K562 (cell line): ENCODE measurements at regions not wholly inside any gene's neighbourhood (a gene's known extent, or its start where the extent isn't known, plus 50 kb on each side); places are given as distances from the start of the nearest gene placed in this dataset.

Source experiments
- ATAC-seq: fragments of 200-7000 bp; cut with Tn5 transposase; 3 replicates; pipeline ENCODE4 v1.9.1; 2020; ENCODE audit warnings: moderate library complexity
- BruUV-seq: library from RNA; stranded (reverse); fragments of 400-500 nt; replicated peaks from 2 replicates; lab custom pipeline; 2021; lab: Mats Ljungman, UMichigan
- CTCF ChIA-PET: fragments of 300-600 bp; formaldehyde crosslinking; extraction: SDS; loops from one replicate; lab custom pipeline; 2021; ENCODE audit warnings: low intra/inter-chr PET ratio; lab: Yijun Ruan, JAX
- POLR2A ChIA-PET: fragments of 300-600, 350-650 bp; sonication (Branson Sonifier 250); formaldehyde crosslinking; extraction: SDS; loops from one replicate; lab custom pipeline; 2021; ENCODE audit warnings: antibody characterized with exemption, inconsistent platforms; lab: Yijun Ruan, JAX
- DNase-seq, 4 experiments: peaks; one replicate each; pipeline versions ENCODE4 v3.0.0 to v3.0.0-alpha.2; 2011 to 2018; ENCODE audit warnings: low spot score in 3 of 4, mixed read lengths in 3 of 4; ENCODE audit errors: extremely low read depth in 1 of 4
- FAIRE-seq: peaks from 2 replicates; lab custom pipeline; 2011; peaks lifted over from hg19 to GRCh38; lab: Jason Lieb, UNC
- H2AFZ ChIP-seq: 2 replicates; pipeline ENCODE4 v1.6.0; 2011; ENCODE audit warnings: low read depth, low read length, control low read depth, inconsistent platforms
- H3K27ac ChIP-seq: fragments of 200-600 bp; 3 replicates; pipeline ENCODE4 v1.8.0; 2011; ENCODE audit warnings: low read depth, mild to moderate bottlenecking, control low read depth, inconsistent platforms, low read length, moderate library complexity, mixed read lengths; ENCODE audit errors: extremely low read depth
- H3K27me3 ChIP-seq, 2 experiments: fragments of 300-600 bp in 1 of 2; 2 replicates in 1 of 2; 3 replicates in 1 of 2; pipeline versions ENCODE4 v1.6.0 to v1.8.0; 2011; ENCODE audit warnings: inconsistent platforms in 2 of 2, low read length in 2 of 2, mild to moderate bottlenecking in 1 of 2, mixed read lengths in 1 of 2, moderate library complexity in 1 of 2; ENCODE audit not compliant: control insufficient read depth in 2 of 2, insufficient read depth in 2 of 2
- H3K36me3 ChIP-seq: fragments of 300-600 bp; 3 replicates; pipeline ENCODE4 v1.8.0; 2011; ENCODE audit warnings: mild to moderate bottlenecking, low read length, inconsistent platforms; ENCODE audit not compliant: control insufficient read depth, insufficient read depth
- H3K4me1 ChIP-seq, 2 experiments: fragments of 200-600 bp in 1 of 2; replicated peaks in 1 of 2; 2 replicates in 1 of 2; 3 replicates in 1 of 2; pipeline versions ENCODE4 v1.5.1 to v1.8.0; 2011; ENCODE audit warnings: inconsistent platforms in 2 of 2, low read length in 2 of 2, mild to moderate bottlenecking in 1 of 2, mixed read lengths in 1 of 2, moderate library complexity in 1 of 2; ENCODE audit not compliant: control insufficient read depth in 2 of 2, insufficient read depth in 2 of 2
- H3K4me2 ChIP-seq: 2 replicates; pipeline ENCODE4 v1.6.1; 2011; ENCODE audit warnings: low read length, control low read depth, inconsistent platforms, mixed read lengths; ENCODE audit not compliant: insufficient read depth
- H3K4me3 ChIP-seq: fragments of 200-600 bp; sonication (generic), shearing (Covaris generic); 2 replicates; pipeline ENCODE4 v1.5.1; 2016; ENCODE audit warnings: control low read depth, inconsistent platforms
- H3K79me2 ChIP-seq: fragments of 200-600 bp; 3 replicates; pipeline ENCODE4 v1.8.0; 2011; ENCODE audit warnings: low read length, inconsistent platforms; ENCODE audit not compliant: control insufficient read depth, insufficient read depth
- H3K9ac ChIP-seq, 2 experiments: 2 replicates each; pipeline versions ENCODE4 v1.6.0 to v1.6.1; 2011; ENCODE audit warnings: low read depth in 2 of 2, low read length in 2 of 2, control low read depth in 1 of 2, inconsistent platforms in 1 of 2, mild to moderate bottlenecking in 1 of 2, mixed read lengths in 1 of 2; ENCODE audit not compliant: insufficient read depth in 1 of 2
- H3K9me1 ChIP-seq: one replicate; pipeline ENCODE4 v1.6.0; 2011; ENCODE audit warnings: inconsistent platforms, mild to moderate bottlenecking, low read length, moderate library complexity; ENCODE audit not compliant: control insufficient read depth, insufficient read depth
- H3K9me3 ChIP-seq: replicated peaks from 2 replicates; pipeline ENCODE4 v1.5.1; 2011; ENCODE audit warnings: low read depth, low read length, inconsistent platforms; ENCODE audit not compliant: control insufficient read depth, insufficient read depth
- H4K20me1 ChIP-seq: replicated peaks from 2 replicates; pipeline ENCODE4 v1.6.1; 2011; ENCODE audit warnings: low read length, inconsistent platforms, mixed read lengths; ENCODE audit not compliant: control insufficient read depth, insufficient read depth
- CSDE1 ChIP-seq, 2 experiments: fragments of 450-650 bp; IDR thresholded peaks; 2 replicates each; pipeline ENCODE4 v1.6.1; 2016; ENCODE audit warnings: mild to moderate bottlenecking in 1 of 2
- DDX20 ChIP-seq: fragments of 450-650 bp; IDR thresholded peaks from 2 replicates; pipeline ENCODE4 v1.6.1; 2016; ENCODE audit warnings: missing genetic modification characterization, low read depth, mild to moderate bottlenecking, missing compliant biosample characterization, moderate library complexity
- EP300 ChIP-seq: IDR thresholded peaks from 2 replicates; pipeline ENCODE4 v1.6.1; 2012; ENCODE audit warnings: low read length, improper control_type of control experiment
- EWSR1 ChIP-seq: fragments of 450-650 bp; IDR thresholded peaks from 2 replicates; pipeline ENCODE4 v1.6.1; 2018; ENCODE audit warnings: borderline replicate concordance, mild to moderate bottlenecking, low read depth, moderate library complexity; ENCODE audit not compliant: partially characterized antibody
- FOXJ2 ChIP-seq: fragments of 200-800 bp; sonication (Bioruptor generic); IDR thresholded peaks from 2 replicates; pipeline ENCODE4 v1.6.1; 2016; ENCODE audit warnings: missing genetic modification characterization, missing compliant biosample characterization
- RBBP5 ChIP-seq: fragments of 200-600 bp; sonication (generic); IDR thresholded peaks from 2 replicates; pipeline ENCODE4 v1.6.1; 2012; ENCODE audit warnings: borderline replicate concordance, mild to moderate bottlenecking, low read length, control low read depth, inconsistent platforms; ENCODE audit not compliant: insufficient read depth, poor library complexity, severe bottlenecking
- RBM15 ChIP-seq: fragments of 200-400 bp; formaldehyde crosslinking; IDR thresholded peaks from 2 replicates; pipeline ENCODE4 v1.6.1; 2018; ENCODE audit warnings: mild to moderate bottlenecking, low read length, moderate library complexity; ENCODE audit not compliant: insufficient read depth
- RUNX1 ChIP-seq: sonication (generic); IDR thresholded peaks from 2 replicates; pipeline ENCODE4 v1.6.1; 2016; ENCODE audit warnings: antibody characterized with exemption, low read depth
- SIX5 ChIP-seq, 2 experiments: IDR thresholded peaks; 2 replicates each; pipeline ENCODE4 v1.6.1; 2011; ENCODE audit warnings: low read length in 2 of 2, borderline replicate concordance in 1 of 2, low read depth in 1 of 2, mild to moderate bottlenecking in 1 of 2, moderate library complexity in 1 of 2; ENCODE audit not compliant: insufficient read depth in 1 of 2
- SMAD2 ChIP-seq: fragments of 150-350 bp; IDR thresholded peaks from 2 replicates; pipeline ENCODE4 v1.6.1; 2014; ENCODE audit warnings: low read depth, mild to moderate bottlenecking, low read length
- SRSF1 ChIP-seq: fragments of 200-400 bp; formaldehyde crosslinking; IDR thresholded peaks from 2 replicates; pipeline ENCODE4 v1.6.1; 2017; ENCODE audit warnings: mild to moderate bottlenecking, low read depth, low read length, moderate library complexity
- TSHZ1 ChIP-seq: fragments of 250-450 bp; sonication (Bioruptor Pico); IDR thresholded peaks from 2 replicates; pipeline ENCODE4 v1.4.0; 2020; ENCODE audit warnings: mild to moderate bottlenecking, moderate library complexity
- ZFPM2 ChIP-seq: fragments of 250-450 bp; sonication (Bioruptor Pico); IDR thresholded peaks from 2 replicates; pipeline ENCODE4 v1.5.1; 2022; ENCODE audit warnings: mild to moderate bottlenecking
- ZNF143 ChIP-seq: sonication (generic); formaldehyde crosslinking; IDR thresholded peaks from 2 replicates; pipeline ENCODE4 v1.9.0; 2022; ENCODE audit warnings: mild to moderate bottlenecking, missing genetic modification reagents
- ZNF57 ChIP-seq: fragments of 450-650 bp; formaldehyde crosslinking; IDR thresholded peaks from 2 replicates; pipeline ENCODE4 v1.4.0; 2020; ENCODE audit warnings: mild to moderate bottlenecking, moderate library complexity
- ZNF583 ChIP-seq: fragments of 250-450 bp; sonication (Bioruptor Pico); IDR thresholded peaks from 2 replicates; pipeline ENCODE4 v1.4.0; 2020
- ZNF639 ChIP-seq, 2 experiments: fragments of 200-800 bp in 1 of 2; sonication (Bioruptor generic) in 1 of 2; sonication (generic) in 1 of 2; formaldehyde crosslinking in 1 of 2; IDR thresholded peaks in 1 of 2; conservative IDR thresholded peaks in 1 of 2; 2 replicates each; pipeline versions ENCODE4 v1.5.0 to v1.6.1; 2016 to 2020; ENCODE audit warnings: missing compliant biosample characterization in 1 of 2, missing genetic modification characterization in 1 of 2, missing genetic modification reagents in 1 of 2
- WGBS: fragments of 100-300 bp; shearing (Covaris generic); methylation state at CpG from one replicate; pipeline ENCODE4 v1.1.6; 2016; ENCODE audit warnings: low coverage, mixed read lengths; ENCODE audit not compliant: insufficient coverage; ENCODE audit errors: missing lambda C conversion rate; 5-methylcytosine and 5-hydroxymethylcytosine counted together
- in situ Hi-C: fragments of 300-500 bp; cut with MboI; formaldehyde crosslinking; loops from 4 replicates; pipeline ENCODE4 v1.15.0; 2018; ENCODE audit warnings: inconsistent platforms, mixed read lengths
- intact Hi-C: fragments of 100-400 bp; cut with micrococcal nuclease; formaldehyde crosslinking; loops from 2 replicates; pipeline ENCODE4 v1.14.2; 2022

DNA sequence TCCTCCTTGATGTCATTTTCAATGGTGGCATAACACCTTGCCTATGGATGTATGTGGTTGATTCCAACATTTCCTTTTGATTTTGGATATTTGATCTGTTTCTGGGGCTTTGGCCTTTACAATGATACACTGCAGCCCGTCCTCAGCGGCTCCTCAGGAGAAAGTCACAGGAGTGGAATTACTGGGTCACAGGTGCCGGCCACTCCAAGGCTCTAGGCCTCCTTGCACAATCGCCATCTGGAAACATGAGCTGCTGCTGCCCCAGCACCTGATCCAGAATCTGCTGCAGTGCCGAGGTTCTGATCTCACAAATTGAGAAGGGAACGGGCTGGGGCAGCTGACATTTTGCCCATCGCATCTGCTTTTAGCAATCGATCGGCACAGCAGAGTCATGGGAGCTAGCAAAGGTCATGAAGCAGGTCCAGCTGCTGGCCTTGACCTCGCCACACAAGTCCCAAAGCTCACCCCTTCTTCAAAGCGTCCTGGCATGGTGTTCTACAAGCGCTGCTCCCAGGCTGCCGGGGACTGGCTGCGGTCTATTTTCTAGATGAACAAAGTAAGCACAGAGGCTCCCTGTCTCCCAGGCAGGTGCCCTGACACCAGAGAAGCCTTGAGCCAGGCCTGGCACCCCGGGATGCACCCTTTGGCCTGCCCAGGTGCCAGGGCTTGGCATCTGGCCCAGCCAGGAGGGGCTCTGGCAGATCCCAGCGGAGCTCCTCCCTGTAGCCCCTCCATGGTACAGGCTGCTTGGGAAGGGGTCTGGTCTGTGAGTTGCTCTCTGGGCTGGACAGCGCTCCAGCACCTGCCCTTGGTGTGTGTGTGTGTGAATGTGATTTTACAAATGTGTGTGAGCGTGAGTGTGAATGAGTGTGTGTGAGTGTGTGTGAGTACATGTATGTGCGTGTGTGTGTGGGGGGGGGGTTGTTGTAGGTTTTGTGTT lies 201.8 kb downstream of the GLRX3 start:
- WGBS = 0% methylated on average over 13 of the region's 19 CpGs
- no peak for ATAC-seq
- TF ChIP-seq DDX20 (no peak), CSDE1 (IDR thresholded peaks at IDR 0.05) (no peak), ZFPM2 (no peak), ZNF583 (CRISPR knock-in tag) (no peak), SRSF1 (no peak), SIX5 (IDR thresholded peaks at IDR 0.05; ENCODE audit: borderline replicate concordance in 1 of 2, insufficient read depth in 1 of 2, low read depth in 1 of 2, low read length in 2 of 2) (no peak), RBM15 (no peak), ZNF639 (CRISPR knock-in tag; conservative IDR thresholded peaks at IDR 0.05 in 1 of 2, IDR thresholded peaks at IDR 0.05 in 1 of 2) (no peak), EWSR1 (no peak), RBBP5 (no peak), EP300 (no peak), SMAD2 (no peak), ZNF57 (CRISPR knock-in tag) (no peak), RUNX1 (no peak), TSHZ1 (CRISPR knock-in tag) (no peak), FOXJ2 (tag) (no peak), ZNF143 (no peak)

More for the DNA sequence above, 201.8 kb downstream of the GLRX3 start:
- FAIRE-seq = no peak
- intact Hi-C loops = no loop called here
- in situ Hi-C loops = no loop called here
- POLR2A ChIA-PET = interaction anchor here (0.6 kb wide), 2 partner anchors 177 to 269 kb away, joined by 3 read pairs; no protein-coding TSS in a partner anchor
- Histone ChIP-seq H3K9me1 (no peaks in the 10 kb centered on the region), H3K4me3 (no peak overlapping the region), H3K27me3 (peaks cover 0 to 10% of the 10 kb centered on the region in 2 experiments; a peak in 1 of 5 replicates), H3K27ac (no peak overlapping the region), H3K4me1 (no peaks in the 10 kb centered on the region), H3K79me2 (no peaks in the 10 kb centered on the region), H3K9me3 (no peaks in the 10 kb centered on the region), H2AFZ (no peak overlapping the region), H3K36me3 (no peaks in the 10 kb centered on the region), H4K20me1 (no peaks in the 10 kb centered on the region), H3K9ac (no peak overlapping the region), H3K4me2 (no peak overlapping the region)
- no TSS peak for BruUV-seq
- CTCF ChIA-PET = no interaction called here
- DNase-seq = no peak
